DOHH2 (cell line): ENCODE measurements at regions not wholly inside any gene's neighbourhood (a gene's known extent, or its start where the extent isn't known, plus 50 kb on each side); places are given as distances from the start of the nearest gene placed in this dataset.

Source experiments
- H3F3A ChIP-seq: fragments of 200-600 bp; sonication (generic), shearing (Covaris generic); 2 replicates; pipeline ENCODE4 v1.6.0; 2016; ENCODE audit warnings: antibody characterized with exemption, mild to moderate bottlenecking; ENCODE audit not compliant: control insufficient read depth, insufficient read depth
- H3K27ac ChIP-seq: fragments of 200-600 bp; sonication (generic); 2 replicates; pipeline ENCODE4 v1.5.1; 2014; ENCODE audit warnings: low read depth, mild to moderate bottlenecking, low read length, moderate library complexity
- H3K27me3 ChIP-seq: fragments of 200-600 bp; sonication (generic); 2 replicates; pipeline ENCODE4 v1.6.1; 2014; ENCODE audit warnings: mild to moderate bottlenecking, low read length, mixed read lengths; ENCODE audit not compliant: control insufficient read depth
- H3K36me3 ChIP-seq: fragments of 200-600 bp; sonication (generic); 2 replicates; pipeline ENCODE4 v1.6.1; 2014; ENCODE audit warnings: mild to moderate bottlenecking, low read length, moderate library complexity, mixed read lengths; ENCODE audit not compliant: control insufficient read depth
- H3K4me1 ChIP-seq: fragments of 200-600 bp; sonication (generic); 2 replicates; pipeline ENCODE4 v1.6.1; 2014; ENCODE audit warnings: mild to moderate bottlenecking, low read length, mixed read lengths; ENCODE audit not compliant: control insufficient read depth
- H3K4me2 ChIP-seq: fragments of 200-600 bp; sonication (generic); 2 replicates; pipeline ENCODE4 v1.6.0; 2014; ENCODE audit warnings: mild to moderate bottlenecking, low read length, moderate library complexity
- H3K4me3 ChIP-seq: fragments of 200-600 bp; sonication (generic); 2 replicates; pipeline ENCODE4 v1.5.1; 2014; ENCODE audit warnings: mild to moderate bottlenecking, low read length, mixed read lengths
- H3K79me2 ChIP-seq: fragments of 200-600 bp; sonication (generic); 2 replicates; pipeline ENCODE4 v1.6.1; 2014; ENCODE audit warnings: mild to moderate bottlenecking, low read length, mixed read lengths; ENCODE audit not compliant: control insufficient read depth
- H3K9me2 ChIP-seq: fragments of 200-600 bp; sonication (generic); replicated peaks from 2 replicates; pipeline ENCODE4 v1.6.1; 2014; ENCODE audit warnings: mild to moderate bottlenecking, low read length, mixed read lengths; ENCODE audit not compliant: control insufficient read depth
- H3K9me3 ChIP-seq: fragments of 200-600 bp; sonication (generic); 2 replicates; pipeline ENCODE4 v1.6.1; 2014; ENCODE audit warnings: antibody characterized with exemption, low read length, mixed read lengths; ENCODE audit not compliant: control insufficient read depth, insufficient read depth
- H4K20me1 ChIP-seq: fragments of 200-600 bp; sonication (generic); 2 replicates; pipeline ENCODE4 v1.6.0; 2014; ENCODE audit warnings: low read depth, mild to moderate bottlenecking, antibody characterized with exemption, low read length, moderate library complexity; ENCODE audit not compliant: control insufficient read depth, insufficient read depth
- CTCF ChIP-seq: fragments of 200-600 bp; sonication (generic); IDR thresholded peaks from one replicate; pipeline ENCODE4 v1.5.1; 2014; ENCODE audit warnings: antibody characterized with exemption, mild to moderate bottlenecking, low read depth, low read length; ENCODE audit not compliant: poor library complexity, severe bottlenecking
- EZH2phosphoT487 ChIP-seq: fragments of 200-600 bp; sonication (generic); IDR thresholded peaks from 2 replicates; pipeline ENCODE4 v1.6.1; 2017; ENCODE audit warnings: borderline replicate concordance, mild to moderate bottlenecking, antibody characterized with exemption, low read length, moderate library complexity, mixed read lengths

DNA sequence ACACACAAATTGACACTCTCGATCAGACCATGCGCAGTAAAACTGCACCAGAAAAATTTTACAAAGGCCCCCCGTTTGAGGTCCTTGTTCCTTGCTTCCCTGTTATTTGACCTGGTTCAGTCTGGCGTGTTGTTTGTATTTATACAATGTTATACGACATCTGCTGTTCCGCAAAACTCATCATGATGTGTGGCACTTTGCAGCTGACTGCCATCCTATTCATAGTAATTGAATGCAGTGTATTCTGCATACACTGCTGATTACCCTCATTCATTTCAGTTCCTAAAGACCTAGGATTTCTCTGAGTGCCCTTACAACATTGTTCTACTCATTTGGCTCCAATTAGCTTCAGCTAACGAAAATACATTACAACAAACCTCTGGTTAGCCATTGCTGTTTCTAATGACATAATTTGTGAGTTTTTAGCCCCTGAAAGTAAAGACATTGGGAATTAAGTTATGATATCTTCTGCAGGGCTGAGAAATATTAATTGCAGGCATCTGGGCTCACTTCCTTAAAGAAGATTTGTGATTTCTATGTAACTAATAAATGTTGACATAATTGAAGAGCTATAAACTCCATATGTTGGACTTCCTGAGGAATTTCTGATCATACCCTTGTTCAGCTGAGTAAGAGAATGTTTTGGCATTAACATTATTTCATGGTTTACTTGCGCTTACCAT, 75.7 kb downstream of the C3orf38 start:
- H4K20me1 ChIP-seq: no peaks in the 10 kb centered on the region
- H3K9me2 ChIP-seq: no peaks in the 10 kb centered on the region
- no peaks in the 10 kb centered on the region for H3K9me3 ChIP-seq
- no peaks in the 10 kb centered on the region for H3K79me2 ChIP-seq
- no peaks in the 10 kb centered on the region for H3K27me3 ChIP-seq
- no peaks in the 10 kb centered on the region for H3K4me1 ChIP-seq
- H3K4me2 ChIP-seq: no peak overlapping the region
- H3K4me3 ChIP-seq: no peak overlapping the region
- TF ChIP-seq CTCF (no peak), EZH2phosphoT487 (no peak)
- no peaks in the 10 kb centered on the region for H3K36me3 ChIP-seq
- H3F3A ChIP-seq: no peaks in the 10 kb centered on the region
- no peak overlapping the region for H3K27ac ChIP-seq

DNA sequence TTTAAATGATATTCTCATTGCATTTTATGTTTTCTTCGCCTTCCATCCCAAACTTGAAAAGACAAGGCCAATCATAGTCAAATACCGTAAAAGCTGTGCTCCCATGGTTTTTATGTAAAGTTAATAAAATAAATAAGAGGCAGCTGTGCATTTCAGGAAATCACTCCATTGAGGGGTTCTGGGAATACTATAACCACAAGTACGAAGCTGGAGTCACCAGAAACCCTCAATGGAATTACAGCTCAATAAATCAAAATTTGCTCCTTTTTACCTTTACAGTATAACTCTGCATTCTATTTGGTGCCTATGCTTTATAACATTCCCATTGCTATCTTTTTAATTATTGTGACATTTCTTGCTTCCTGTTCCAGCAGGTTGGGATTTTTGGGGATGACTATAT, 77.2 kb downstream of the C3orf38 start:
- Histone ChIP-seq H3K27ac (no peak overlapping the region), H3F3A (no peaks in the 10 kb centered on the region)
- TF ChIP-seq EZH2phosphoT487 (no peak), CTCF (no peak)

GRCh38 chr3:88230638-88231037, 80.9 kb downstream of the C3orf38 start:
- TF ChIP-seq EZH2phosphoT487: no peak
- no peak for TF ChIP-seq CTCF
- H3K4me1 ChIP-seq: no peaks in the 10 kb centered on the region
- no peaks in the 10 kb centered on the region for H3K36me3 ChIP-seq
- no peaks in the 10 kb centered on the region for H3K79me2 ChIP-seq
- no peak overlapping the region for H3K4me3 ChIP-seq
- H3K9me2 ChIP-seq: no peaks in the 10 kb centered on the region
- H3F3A ChIP-seq: no peaks in the 10 kb centered on the region
- no peak overlapping the region for H3K27ac ChIP-seq
- no peak overlapping the region for H3K4me2 ChIP-seq
- no peaks in the 10 kb centered on the region for H3K9me3 ChIP-seq
- no peaks in the 10 kb centered on the region for H3K27me3 ChIP-seq
- no peaks in the 10 kb centered on the region for H4K20me1 ChIP-seq

More for the DNA sequence above, 77.2 kb downstream of the C3orf38 start:
- Histone ChIP-seq H3K4me1 (no peaks in the 10 kb centered on the region), H3K9me2 (no peaks in the 10 kb centered on the region), H3K36me3 (no peaks in the 10 kb centered on the region), H3K4me3 (no peak overlapping the region), H3K4me2 (no peak overlapping the region), H4K20me1 (no peaks in the 10 kb centered on the region), H3K9me3 (no peaks in the 10 kb centered on the region), H3K27me3 (no peaks in the 10 kb centered on the region), H3K79me2 (no peaks in the 10 kb centered on the region)
